ENCODE measurements at regions not wholly inside any gene's neighbourhood (a gene's known extent, or its start where the extent isn't known, plus 50 kb on each side); places are given as distances from the start of the nearest gene placed in this dataset.
"Not testable (repeated sequence)": the region's sequence is repeated elsewhere in the genome, so short reads cannot be mapped to it uniquely, and the experiment has no call there.

GRCh38 chr14:25436906-25437305, 387.0 kb upstream of the STXBP6 start:
- no peak for DNase-seq (ENCODE audit: low spot score)

- DNase-seq (ENCODE audit: low spot score): no peak
Observed at GRCh38 chr14:25436288-25436875, 386.4 kb upstream of the STXBP6 start.

GRCh38 chr14:25431211-25432076, 381.5 kb upstream of the STXBP6 start:
- peak; percentile 30 for DNase-seq (ENCODE audit: low spot score)

- no peak for DNase-seq (ENCODE audit: low spot score)
Observed at GRCh38 chr14:25430808-25431207, 380.9 kb upstream of the STXBP6 start.

- no peak for DNase-seq (ENCODE audit: low spot score)
Observed at GRCh38 chr14:25412998-25413397, 363.1 kb upstream of the STXBP6 start.

GRCh38 chr14:25411781-25412757, 362.1 kb upstream of the STXBP6 start:
- no peak for DNase-seq (ENCODE audit: low spot score)

GRCh38 chr14:25406818-25407217, 356.9 kb upstream of the STXBP6 start:
- DNase-seq (ENCODE audit: low spot score): peak; percentile 21

- DNase-seq (ENCODE audit: low spot score): peak; percentile 39
Observed at GRCh38 chr14:25400607-25401206, 350.8 kb upstream of the STXBP6 start.

GRCh38 chr14:25396128-25396527, 346.2 kb upstream of the STXBP6 start:
- no peak for DNase-seq (ENCODE audit: low spot score)

- DNase-seq (ENCODE audit: low spot score): no peak
Observed at GRCh38 chr14:25394791-25395391, 344.9 kb upstream of the STXBP6 start.

- DNase-seq (ENCODE audit: low spot score): no peak
Observed at GRCh38 chr14:25394356-25394755, 344.4 kb upstream of the STXBP6 start.

- no peak for DNase-seq (ENCODE audit: low spot score)
Observed at GRCh38 chr14:25389948-25390347, 340.0 kb upstream of the STXBP6 start.

- DNase-seq (ENCODE audit: low spot score): peak; percentile 8
Observed at GRCh38 chr14:25381498-25381897, 331.6 kb upstream of the STXBP6 start.

- DNase-seq (ENCODE audit: low spot score): no peak
Observed at GRCh38 chr14:25375639-25376038, 325.7 kb upstream of the STXBP6 start.

- no peak for DNase-seq (ENCODE audit: low spot score)
Observed at GRCh38 chr14:25371068-25371467, 321.1 kb upstream of the STXBP6 start.

- not testable (repeated sequence) for DNase-seq (ENCODE audit: low spot score)
Observed at GRCh38 chr14:25370057-25370456, 320.1 kb upstream of the STXBP6 start.

- DNase-seq (ENCODE audit: low spot score): no peak
Observed at GRCh38 chr14:25358330-25358729, 308.4 kb upstream of the STXBP6 start.

- DNase-seq (ENCODE audit: low spot score): no peak
Observed at GRCh38 chr14:25351269-25351668, 301.3 kb upstream of the STXBP6 start.

GRCh38 chr14:25350802-25351201, 300.9 kb upstream of the STXBP6 start:
- DNase-seq (ENCODE audit: low spot score): no peak

- no peak for DNase-seq (ENCODE audit: low spot score)
Observed at GRCh38 chr14:25350021-25350420, 300.1 kb upstream of the STXBP6 start.

- no peak for DNase-seq (ENCODE audit: low spot score)
Observed at GRCh38 chr14:25349269-25349668, 299.3 kb upstream of the STXBP6 start.
